Amniotic stem cell (primary cell): ENCODE measurements at regions not wholly inside any gene's neighbourhood (a gene's known extent, or its start where the extent isn't known, plus 50 kb on each side); places are given as distances from the start of the nearest gene placed in this dataset.

Experiments used
- DNase-seq: peaks from one replicate; lab custom pipeline; 2025; lab: John Stamatoyannopoulos, UW

DNA sequence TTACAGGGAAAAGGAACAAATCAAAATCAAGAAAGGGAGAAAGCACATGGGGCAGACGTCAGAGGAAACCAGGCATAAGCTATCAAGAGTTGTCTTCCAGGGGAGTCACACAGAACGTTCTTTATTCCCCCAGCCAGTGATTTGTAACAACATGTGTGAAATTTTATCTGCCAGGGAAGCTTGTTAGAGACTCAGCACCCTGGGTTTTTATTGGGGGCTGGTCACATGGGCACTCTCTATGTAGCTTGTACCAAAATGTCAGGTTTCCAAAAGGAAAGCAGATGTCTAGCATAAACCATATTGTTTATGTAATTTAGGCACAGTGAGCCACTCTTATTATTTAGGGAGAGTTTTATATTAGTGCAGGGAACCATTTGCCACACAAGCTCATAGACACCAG, 440.4 kb upstream of the DCN start:
- no peak for DNase-seq

DNA sequence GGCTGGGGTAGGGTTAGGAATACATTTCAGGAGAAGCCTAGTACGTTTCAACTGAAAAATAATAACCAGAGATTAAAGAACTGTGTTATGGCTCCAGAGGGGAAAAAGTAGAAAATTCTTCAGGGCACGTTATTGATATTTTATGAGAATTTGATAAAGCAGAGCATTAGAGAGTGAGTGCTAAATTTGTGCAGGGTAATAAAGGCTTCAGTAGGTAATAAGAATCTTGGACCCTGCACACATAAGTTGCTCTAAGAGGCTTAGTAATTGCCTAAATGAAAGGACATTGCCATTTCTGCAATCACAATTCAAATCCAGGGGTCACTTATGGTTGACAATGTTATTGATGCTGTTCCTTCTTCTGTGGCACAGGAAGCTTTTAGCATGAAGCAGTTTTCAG, 439.4 kb upstream of the DCN start:
- no peak for DNase-seq

DNA sequence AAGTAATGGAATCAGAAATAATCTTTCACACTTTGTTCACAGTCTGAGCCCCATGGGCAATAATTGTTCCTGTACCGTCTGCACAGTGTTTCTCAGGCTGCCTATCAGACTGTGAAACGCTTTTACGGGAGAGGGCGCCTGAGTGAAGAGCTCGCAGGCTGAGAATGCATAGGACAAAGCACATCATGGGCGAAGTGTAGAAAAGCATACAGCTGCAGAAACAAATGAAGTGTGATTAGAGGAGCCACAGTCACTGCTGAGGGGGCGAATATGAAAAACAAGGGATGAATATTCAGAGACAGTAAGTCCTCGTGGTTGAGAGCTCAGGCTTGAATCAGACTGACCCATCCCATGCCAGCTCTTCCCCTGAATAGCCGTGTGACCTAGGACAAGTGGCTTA, 438.4 kb upstream of the DCN start:
- DNase-seq = no peak

DNA sequence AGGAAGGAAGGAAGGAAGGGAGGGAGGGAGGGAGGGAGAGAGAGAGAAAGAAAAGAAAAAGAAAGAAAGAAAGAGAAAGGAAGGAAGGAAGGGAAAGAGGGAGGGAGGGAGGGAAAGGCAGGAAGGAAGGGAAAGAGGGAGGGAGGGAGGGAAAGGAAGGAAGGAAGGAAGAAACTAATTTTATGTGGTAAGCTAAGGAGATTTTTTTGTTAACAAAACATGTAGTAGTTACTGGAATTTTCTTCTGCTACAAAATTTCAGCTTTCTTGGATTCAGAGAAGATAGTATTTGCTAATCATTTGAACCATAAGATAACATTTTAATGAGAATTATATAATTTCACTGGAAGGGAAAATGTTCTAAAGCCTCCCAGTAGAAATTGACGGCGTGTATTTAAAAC, 437.8 kb upstream of the DCN start:
- no peak for DNase-seq

DNA sequence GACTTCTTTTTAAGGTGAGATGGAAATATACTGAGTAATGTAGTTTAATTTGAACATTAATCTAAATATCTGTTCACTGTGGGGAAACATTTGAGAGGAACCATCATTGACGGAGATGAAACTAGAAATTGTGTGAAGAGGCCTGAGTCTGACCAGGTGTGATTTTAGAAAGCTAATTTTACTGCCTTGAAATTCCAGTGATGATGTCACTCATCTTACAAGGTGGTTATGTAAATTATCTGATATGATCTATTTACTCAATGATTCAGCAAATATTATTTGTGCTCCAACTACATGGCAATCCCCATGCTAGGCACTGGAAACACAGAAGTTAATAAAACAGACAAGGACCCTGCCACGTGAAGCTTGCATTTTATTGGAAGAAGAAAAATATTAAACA, 435.7 kb upstream of the DCN start:
- no peak for DNase-seq

DNA sequence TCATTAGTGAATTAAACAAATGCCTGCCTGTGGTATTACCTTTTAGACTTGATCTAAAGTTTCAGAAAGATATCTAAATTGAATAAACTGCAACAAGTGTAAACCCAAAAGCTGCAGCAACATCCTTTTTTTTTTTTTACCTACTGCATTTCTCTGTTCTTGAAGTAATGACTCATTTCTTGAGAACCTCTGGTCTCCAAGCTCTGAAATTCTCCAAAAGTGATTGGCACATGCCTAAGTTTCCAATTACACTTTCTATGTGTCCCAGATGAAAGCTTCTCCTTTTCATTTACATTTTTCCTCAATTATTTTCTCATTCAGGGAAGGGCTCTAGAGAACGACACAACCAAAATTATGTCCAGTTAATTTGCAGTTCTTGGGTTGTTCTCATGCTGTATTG, 435.2 kb upstream of the DCN start:
- no peak for DNase-seq

DNA sequence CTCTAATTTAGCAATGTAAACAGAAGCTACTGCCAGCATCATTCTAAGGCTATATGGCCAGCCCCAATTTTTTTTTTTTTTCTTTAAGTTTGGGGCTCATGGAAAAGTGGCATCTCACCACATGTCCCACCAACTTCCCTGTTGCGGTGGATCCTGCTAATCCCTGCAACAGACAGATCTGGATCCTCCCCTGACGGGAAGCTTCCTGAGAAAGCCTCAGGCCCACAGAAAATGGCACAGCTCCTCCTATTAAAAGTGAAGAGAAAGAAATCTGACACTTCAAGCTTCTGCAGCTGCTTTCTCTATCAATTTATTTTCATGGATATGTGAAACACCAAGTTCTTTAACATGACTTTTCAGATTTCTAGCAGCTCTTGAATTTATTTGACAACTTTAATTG, 433.8 kb upstream of the DCN start:
- no peak for DNase-seq

DNA sequence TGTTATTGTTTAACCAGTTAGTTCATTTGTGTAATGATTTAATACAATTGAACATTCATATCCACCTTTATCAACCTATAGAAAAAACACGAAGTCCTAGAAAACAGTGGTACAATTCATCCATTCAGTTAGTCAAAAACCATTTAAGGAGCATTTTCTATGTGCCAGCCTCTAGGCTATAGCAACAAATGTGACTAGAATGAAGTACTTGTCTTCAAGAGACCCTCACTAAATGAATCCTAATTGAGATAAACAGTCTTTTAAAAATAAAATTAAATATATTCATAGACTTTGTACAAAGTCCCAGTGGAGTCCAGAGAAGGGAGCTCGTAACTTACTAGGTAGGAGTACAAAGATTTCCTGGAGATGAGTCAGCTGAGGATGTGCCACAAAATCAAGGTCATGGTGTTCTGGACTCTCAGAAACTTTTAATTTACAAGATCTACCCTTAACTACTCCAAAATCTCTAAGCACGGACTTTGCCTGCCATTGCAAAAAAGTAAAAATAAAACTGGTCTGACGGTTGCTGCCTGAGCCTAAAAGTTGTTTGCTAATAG, 430.7 kb upstream of the DCN start:
- DNase-seq = no peak

DNA sequence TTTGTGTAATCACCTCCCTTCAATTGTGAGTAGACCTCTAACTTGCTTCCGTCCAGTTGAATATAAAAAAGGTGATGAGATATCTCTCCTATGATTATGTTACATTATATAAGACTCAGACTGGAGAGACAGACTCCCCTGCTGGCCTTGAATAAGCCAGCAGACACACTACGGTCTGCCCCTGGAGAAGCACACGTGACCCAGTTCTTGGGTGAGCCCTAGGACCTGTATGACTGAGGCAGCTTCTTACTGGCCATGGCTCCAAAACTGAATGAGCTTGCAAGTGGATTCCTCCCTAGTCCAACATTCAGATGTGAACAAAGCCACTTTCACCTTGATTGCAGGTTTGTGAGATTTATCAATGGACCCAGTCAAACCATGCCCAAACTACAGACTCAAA, 427.9 kb upstream of the DCN start:
- DNase-seq = no peak

DNA sequence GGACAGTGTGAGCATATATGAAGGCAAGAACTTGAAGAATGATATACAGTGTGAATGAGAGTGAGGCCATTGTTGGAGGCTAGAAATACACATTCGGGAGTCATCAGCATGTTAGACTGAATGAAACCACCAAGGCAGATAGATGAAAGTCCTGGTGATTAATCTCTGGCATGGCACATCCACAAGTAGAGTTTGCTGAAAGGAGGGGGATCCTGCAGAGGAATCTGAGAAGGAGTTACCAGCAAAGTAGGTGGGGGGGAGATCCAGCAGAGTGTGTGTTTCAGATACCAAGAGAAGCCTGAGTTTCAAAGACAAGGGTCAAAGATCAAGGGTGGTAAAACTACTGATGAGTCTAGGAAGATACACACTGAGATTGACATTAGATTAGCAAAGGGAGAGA, 426.7 kb upstream of the DCN start:
- DNase-seq = no peak

DNA sequence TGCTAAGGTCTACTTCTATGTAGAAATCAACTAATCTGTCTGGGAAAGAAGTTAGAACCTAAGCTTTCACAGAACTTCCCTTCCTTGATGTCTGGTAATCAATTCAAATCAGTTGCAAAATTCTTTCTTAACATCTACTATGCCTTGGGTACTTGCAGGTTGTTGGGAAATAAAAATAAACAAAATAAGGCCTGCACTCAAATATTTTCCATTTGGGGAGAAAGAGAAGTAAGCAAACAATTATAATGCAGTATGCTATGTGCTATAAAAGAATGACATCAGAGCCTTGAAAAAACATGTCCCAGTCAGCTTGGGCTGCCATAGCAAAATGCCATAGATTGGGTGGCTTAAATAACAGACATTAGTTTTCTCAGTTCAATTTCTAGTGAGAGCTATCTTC, 425.9 kb upstream of the DCN start:
- no peak for DNase-seq

DNA sequence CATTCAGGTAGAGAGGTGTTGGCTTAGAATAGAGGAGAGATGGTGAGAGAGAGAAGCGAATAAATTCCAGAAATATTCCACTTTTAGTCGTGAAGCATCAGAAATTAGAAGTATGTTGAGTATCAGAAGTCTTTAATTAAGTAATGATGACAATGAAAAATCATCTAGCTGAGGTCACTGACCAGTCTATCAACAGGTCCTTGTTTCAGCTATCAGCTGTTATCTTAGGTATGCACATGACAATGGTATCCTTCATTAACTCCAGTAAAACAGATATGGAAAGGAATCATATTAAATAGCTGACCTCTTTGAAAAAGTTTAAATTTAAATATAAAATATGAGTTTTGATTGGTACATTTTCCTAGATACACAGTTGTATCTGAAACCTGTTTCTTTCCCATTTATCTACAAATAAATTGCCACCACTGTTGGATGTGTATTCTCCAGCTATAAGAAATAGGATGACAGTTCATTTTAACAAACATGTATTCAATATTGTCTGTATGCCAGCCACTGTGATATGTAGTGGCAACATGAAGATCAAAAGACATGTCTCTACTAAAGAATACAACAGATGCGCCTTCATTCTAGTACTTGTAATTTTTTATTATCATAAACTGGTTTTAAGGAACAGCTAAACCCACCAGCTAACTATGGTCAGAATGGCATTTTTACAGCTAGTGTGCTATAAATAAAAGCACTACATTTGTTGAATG, 424.2 kb upstream of the DCN start:
- no peak for DNase-seq

DNA sequence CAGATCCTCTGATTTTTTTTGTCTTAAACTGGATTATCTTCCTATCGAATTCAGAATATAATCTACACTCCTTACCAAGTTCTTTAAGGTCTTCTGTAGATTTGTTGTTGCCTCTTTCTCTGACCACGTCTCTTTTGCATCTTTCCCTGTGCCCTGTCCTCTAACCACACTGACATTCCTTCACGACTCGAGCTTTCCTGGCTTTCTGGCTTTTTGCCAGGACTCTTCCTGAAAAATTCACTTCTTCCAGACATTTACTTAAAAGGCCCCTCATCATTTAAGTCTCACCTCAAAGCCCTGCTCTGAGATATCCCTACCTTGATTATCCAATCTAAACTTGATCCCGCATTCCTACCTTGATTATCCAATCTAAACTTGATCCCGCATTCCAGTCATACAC, 422.3 kb upstream of the DCN start:
- DNase-seq = no peak

DNA sequence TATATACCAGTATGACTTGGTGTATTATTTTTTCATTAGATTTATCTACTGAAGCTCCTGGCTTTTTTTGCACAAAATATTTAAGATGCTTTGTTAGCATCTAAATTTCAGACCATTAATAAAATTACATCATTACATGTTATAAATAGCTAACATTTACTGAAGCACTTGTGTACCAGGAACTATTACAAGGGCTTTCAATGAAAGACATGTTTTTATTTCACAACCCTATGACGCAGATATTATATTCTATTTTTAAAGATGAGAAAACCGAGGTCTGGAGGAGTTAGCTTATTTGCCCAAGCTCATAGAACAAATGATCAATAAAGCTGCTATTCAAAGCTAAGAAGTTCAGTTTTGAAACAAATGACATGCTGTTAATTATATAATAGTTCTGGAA, 420.4 kb upstream of the DCN start:
- DNase-seq = no peak

DNA sequence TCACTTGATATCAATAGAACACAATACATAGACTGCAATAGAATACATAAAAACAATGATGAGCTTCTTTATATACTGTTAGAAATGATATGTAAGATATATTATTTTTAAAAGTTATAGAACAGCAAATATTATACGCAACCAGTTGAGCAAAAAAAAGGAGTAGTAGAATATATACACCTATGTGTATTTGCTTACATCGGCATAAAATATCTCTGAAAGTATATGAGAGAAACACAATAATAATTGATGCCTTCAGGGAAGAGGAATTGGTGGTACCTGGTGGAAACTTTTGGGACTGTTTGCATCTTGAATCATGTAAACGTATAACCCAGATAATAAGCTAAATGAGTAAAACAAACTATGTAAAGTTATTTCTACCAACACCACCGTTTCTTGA, 418.4 kb upstream of the DCN start:
- no peak for DNase-seq

DNA sequence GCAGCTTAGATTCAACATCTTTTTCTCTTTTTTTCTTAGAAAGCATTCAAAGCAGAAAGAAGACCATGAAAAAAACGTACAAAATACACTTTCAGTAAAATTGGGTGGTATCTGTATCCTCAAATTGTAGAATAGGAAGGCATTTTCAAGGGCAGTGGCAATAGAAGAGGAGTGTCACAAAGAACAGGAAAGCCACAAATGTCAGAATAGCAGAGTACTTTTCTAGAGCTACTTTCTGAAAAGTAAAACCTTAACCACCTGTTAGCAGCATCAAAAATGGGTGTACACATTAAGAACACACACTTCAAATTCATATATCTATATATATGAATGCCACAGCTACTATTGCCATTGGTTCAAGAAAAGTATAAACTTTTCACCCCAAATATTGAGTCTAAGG, 412.1 kb upstream of the DCN start:
- DNase-seq = no peak

DNA sequence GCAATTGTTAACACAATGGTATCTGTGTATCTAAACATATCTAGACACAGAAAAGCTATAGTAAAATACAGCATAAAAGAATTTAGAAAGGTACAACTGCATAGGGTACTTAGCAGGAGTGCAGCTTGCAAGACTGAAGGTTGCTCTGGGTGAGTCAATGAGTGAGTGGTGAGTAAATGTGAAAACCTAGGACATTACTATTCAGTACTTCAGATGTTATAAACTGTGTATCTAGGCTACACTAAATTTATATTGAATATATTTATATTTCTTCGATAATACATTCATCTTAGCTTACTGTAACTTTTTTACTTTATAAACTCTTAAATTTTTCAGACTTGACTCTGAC, 409.0 kb upstream of the DCN start:
- no peak for DNase-seq

DNA sequence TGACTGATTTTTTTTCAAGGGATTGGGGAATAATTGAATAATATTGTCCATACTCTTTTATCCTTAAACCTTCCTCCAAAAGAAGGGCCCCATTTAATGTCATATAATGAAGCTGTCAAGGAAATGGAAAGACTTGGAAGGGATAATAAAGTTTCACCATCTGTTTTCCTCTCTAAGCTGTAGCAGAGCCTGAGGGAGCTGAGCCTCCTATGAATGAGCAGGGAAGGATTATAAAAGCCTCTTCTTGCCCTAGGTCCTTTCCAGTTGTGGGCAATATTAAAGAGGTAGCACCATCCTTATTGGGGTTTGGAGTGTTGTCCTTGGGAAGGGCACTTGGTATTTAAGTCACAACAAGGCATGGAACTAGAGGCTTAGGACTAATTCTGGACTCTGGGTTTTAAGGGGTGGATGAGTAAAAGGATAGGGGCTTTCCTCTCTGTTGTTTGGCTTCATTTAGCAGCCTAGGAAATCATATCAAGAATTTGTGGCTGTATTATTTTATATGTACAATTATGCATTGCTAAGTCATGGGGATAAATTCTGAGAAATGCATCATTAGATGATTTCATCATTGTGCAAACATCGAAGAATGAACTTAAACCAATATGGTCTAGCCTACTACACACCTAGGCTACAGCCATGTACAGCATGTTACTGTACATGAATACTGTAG, 408.5 kb upstream of the DCN start:
- DNase-seq = no peak

DNA sequence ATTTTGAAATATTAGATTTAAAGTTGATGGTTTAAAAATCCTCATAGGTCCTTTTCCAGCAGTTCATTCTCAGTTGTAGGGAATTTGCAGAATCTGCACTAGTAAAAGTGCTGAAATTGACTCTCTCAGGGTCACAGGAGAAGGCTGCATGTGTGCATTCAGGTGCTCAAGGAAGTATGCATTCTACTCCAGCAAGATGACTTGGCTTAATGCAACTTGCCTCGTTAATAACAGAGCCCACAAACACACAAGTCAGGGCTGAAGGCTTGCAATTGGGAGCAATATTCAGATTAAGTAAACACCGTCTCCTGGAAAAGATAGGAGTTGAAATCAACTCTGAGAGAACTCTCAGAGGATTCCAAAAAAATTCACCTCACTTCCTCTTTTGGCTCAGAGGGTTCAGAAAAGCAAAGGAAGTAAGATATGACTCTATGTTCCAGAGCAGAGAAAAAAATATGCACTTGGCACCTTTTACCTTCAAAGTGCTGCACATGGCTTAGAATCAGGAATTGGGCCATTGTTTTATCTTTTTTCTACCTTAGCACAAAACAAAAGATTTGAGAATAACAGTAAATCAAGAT, 406.3 kb upstream of the DCN start:
- DNase-seq = no peak

DNA sequence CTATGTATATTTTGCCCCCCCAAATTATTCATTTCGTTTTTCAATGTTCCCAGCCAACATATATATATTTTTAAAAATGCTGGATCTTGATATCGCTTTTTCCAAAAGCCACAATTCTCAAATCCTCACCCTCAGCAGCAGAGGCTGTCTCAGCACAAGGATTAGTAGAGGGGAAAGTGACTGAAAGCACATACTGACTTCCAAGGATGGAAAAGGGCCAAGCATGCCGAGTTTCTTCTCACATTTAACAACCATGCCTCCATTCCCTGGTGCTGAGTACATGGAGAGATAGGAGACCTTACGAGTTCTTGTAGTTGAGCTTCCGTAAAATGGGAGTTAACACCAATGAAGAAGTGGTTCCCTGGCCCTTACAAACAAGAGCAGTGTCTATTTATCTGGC, 403.4 kb upstream of the DCN start:
- no peak for DNase-seq

DNA sequence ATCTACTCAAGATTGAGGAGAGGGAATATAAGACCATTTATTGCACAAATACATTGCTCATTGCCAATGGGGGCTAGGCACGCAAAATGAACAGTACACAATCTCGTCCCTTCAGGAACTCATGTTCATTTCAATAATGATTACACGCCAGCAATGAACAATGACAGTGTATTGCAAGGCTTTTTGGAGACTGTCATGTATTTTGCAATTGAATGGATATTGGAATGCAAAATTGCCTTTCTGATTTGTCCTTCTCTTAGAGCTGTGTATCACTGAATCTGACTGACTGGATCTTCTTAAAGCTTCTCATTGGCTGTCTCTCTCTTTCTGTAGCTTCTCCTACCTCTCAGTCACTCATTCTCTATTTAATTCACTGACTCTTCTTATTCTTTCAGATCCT, 400.2 kb upstream of the DCN start:
- no peak for DNase-seq

DNA sequence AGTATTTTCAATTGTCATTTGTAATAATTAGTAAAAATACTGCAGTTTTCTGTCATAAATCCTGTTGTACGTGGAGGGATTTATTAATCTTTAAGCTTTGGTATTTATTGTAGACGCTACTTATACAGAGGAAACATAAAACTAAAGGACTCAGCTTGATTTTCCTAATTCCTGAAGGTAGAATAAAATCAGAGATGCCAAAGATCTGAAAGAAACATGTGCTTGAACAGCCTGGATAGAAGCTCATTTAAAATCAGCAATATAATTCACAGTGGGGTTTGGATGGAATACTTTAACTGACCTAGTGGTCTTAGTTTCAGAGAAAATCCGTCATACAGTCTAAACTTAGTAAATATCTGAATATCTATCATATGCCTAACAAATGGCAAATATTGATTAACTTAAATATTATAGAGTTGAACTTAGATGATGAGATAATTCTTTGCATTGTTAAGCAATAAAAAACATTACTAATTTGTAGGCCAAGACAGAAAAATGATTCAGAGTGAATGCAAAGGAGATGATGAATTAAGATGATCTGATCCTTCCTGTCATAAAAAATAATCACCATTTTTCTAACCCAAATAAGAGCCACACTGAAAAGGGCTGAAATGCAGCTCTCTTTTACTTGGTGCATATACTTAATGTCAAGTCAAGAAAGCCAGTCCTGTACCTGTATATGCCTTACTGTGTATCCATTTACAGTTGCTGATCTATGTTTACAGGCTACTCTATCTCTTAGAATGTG, 397.1 kb upstream of the DCN start:
- DNase-seq = no peak
